ENCODE measurements at regions not wholly inside any gene's neighbourhood (a gene's known extent, or its start where the extent isn't known, plus 50 kb on each side); places are given as distances from the start of the nearest gene placed in this dataset.
"Not testable (repeated sequence)": the region's sequence is repeated elsewhere in the genome, so short reads cannot be mapped to it uniquely, and the experiment has no call there.

GRCh38 chr6:27584326-27584725 is 111.4 kb upstream of the ZNF184 start:
- DNase-seq (ENCODE audit: low read depth): no peak

- DNase-seq (ENCODE audit: low read depth): no peak
Measured at GRCh38 chr6:27582928-27583725, 110.2 kb upstream of the ZNF184 start.

- no peak for DNase-seq (ENCODE audit: low read depth)
Measured at GRCh38 chr6:27579973-27580372, 107.1 kb upstream of the ZNF184 start.

- no peak for DNase-seq (ENCODE audit: low read depth)
Measured at GRCh38 chr6:27577922-27578321, 105.0 kb upstream of the ZNF184 start.

- no peak for DNase-seq (ENCODE audit: low read depth)
Measured at GRCh38 chr6:27575594-27576361, 102.9 kb upstream of the ZNF184 start.

GRCh38 chr6:27568226-27568897 is 95.5 kb upstream of the ZNF184 start:
- DNase-seq (ENCODE audit: low read depth): no peak

- no peak for DNase-seq (ENCODE audit: low read depth)
Measured at GRCh38 chr6:27565839-27566779, 93.2 kb upstream of the ZNF184 start.

GRCh38 chr6:27562027-27562410 is 89.1 kb upstream of the ZNF184 start:
- no peak for DNase-seq (ENCODE audit: low read depth)

- DNase-seq (ENCODE audit: low read depth): no peak
Measured at GRCh38 chr6:27558028-27558724, 85.3 kb upstream of the ZNF184 start.

GRCh38 chr6:27556406-27556805 is 83.5 kb upstream of the ZNF184 start:
- no peak for DNase-seq (ENCODE audit: low read depth)

GRCh38 chr6:27553123-27553904 is 80.4 kb upstream of the ZNF184 start:
- no peak for DNase-seq (ENCODE audit: low read depth)

GRCh38 chr6:27551607-27552006 is 78.7 kb upstream of the ZNF184 start:
- DNase-seq (ENCODE audit: low read depth): no peak

- DNase-seq (ENCODE audit: low read depth): no peak
Measured at GRCh38 chr6:27550692-27551091, 77.8 kb upstream of the ZNF184 start.

GRCh38 chr6:27549241-27549598 is 76.3 kb upstream of the ZNF184 start:
- DNase-seq (ENCODE audit: low read depth): not testable (repeated sequence)

- no peak for DNase-seq (ENCODE audit: low read depth)
Measured at GRCh38 chr6:27547157-27548075, 74.5 kb upstream of the ZNF184 start.

GRCh38 chr6:27546522-27546921 is 73.6 kb upstream of the ZNF184 start:
- no peak for DNase-seq (ENCODE audit: low read depth)

GRCh38 chr6:27545271-27546046 is 72.6 kb upstream of the ZNF184 start:
- DNase-seq (ENCODE audit: low read depth): no peak

- no peak for DNase-seq (ENCODE audit: low read depth)
Measured at GRCh38 chr6:27544612-27545260, 71.8 kb upstream of the ZNF184 start.
